GM12878 (cell line): ENCODE measurements at regions not wholly inside any gene's neighbourhood (a gene's known extent, or its start where the extent isn't known, plus 50 kb on each side); places are given as distances from the start of the nearest gene placed in this dataset.
A peak's percentile ranks its signal among the peaks of the same experiment; 100 is the strongest.

Experiments
- ATAC-seq: fragments of 200-7000 bp; cut with Tn5 transposase; 3 replicates; pipeline ENCODE4 v1.9.1; 2020; ENCODE audit warnings: mild to moderate bottlenecking, moderate library complexity
- BruUV-seq: library from RNA; stranded (reverse); fragments of 400-500 nt; replicated peaks from 2 replicates; lab custom pipeline; 2021; lab: Mats Ljungman, UMichigan
- CTCF ChIA-PET: fragments of 300-600 bp; sonication (Branson Sonifier 250); formaldehyde crosslinking; extraction: SDS; loops from one replicate; lab custom pipeline; 2021; ENCODE audit warnings: inconsistent platforms; lab: Yijun Ruan, JAX
- POLR2A ChIA-PET: fragments of 350-600 bp; formaldehyde crosslinking; extraction: SDS; loops from one replicate; lab custom pipeline; 2021; ENCODE audit warnings: inconsistent platforms; lab: Charles Lee
- RAD21 ChIA-PET: fragments of 300-600 bp; sonication (Branson Sonifier 250); formaldehyde crosslinking; loops from one replicate; lab custom pipeline; 2023; ENCODE audit warnings: antibody characterized with exemption; ENCODE audit not compliant: unreplicated experiment; lab: Charles Lee
- SMC1A ChIA-PET: fragments of 300-600 bp; sonication (Branson Sonifier 250); formaldehyde crosslinking; loops from one replicate; lab custom pipeline; 2023; ENCODE audit not compliant: unreplicated experiment, uncharacterized antibody; lab: Charles Lee
- DNase-seq: peaks from one replicate; pipeline ENCODE4 v3.0.0-alpha.2; 2011; ENCODE audit warnings: low read depth, low spot score
- FAIRE-seq: peaks from 3 replicates; lab custom pipeline; 2011; peaks lifted over from hg19 to GRCh38; lab: Jason Lieb, UNC
- H2AFZ ChIP-seq: 2 replicates; pipeline ENCODE4 v1.6.0; 2011; ENCODE audit warnings: low read depth, low read length, control low read depth; ENCODE audit not compliant: control insufficient read depth
- H3K27ac ChIP-seq: 2 replicates; pipeline ENCODE4 v1.5.1; 2011; ENCODE audit warnings: control low read depth; ENCODE audit not compliant: control insufficient read depth, insufficient read depth
- H3K27me3 ChIP-seq, 2 experiments: replicated peaks in 1 of 2; 2 replicates each; pipeline versions ENCODE4 v1.6.0 to v1.6.1; 2011; ENCODE audit warnings: low read length in 1 of 2; ENCODE audit not compliant: control insufficient read depth in 2 of 2, insufficient read depth in 2 of 2
- H3K36me3 ChIP-seq, 2 experiments: 2 replicates each; pipeline ENCODE4 v1.5.1; 2011; ENCODE audit warnings: low read length in 1 of 2; ENCODE audit not compliant: control insufficient read depth in 2 of 2, insufficient read depth in 2 of 2
- H3K4me1 ChIP-seq: 2 replicates; pipeline ENCODE4 v1.6.1; 2011; ENCODE audit warnings: mild to moderate bottlenecking, low read length, moderate library complexity, mixed read lengths; ENCODE audit not compliant: control insufficient read depth, insufficient read depth
- H3K4me2 ChIP-seq: 2 replicates; pipeline ENCODE4 v1.6.0; 2011; ENCODE audit warnings: control low read depth; ENCODE audit not compliant: control insufficient read depth, insufficient read depth
- H3K4me3 ChIP-seq: fragments of 200-600 bp; sonication (generic); 2 replicates; pipeline ENCODE4 v1.5.1; 2016
- H3K79me2 ChIP-seq: 2 replicates; pipeline ENCODE4 v1.6.0; 2011; ENCODE audit warnings: low read length; ENCODE audit not compliant: control insufficient read depth, insufficient read depth
- H3K9ac ChIP-seq: 2 replicates; pipeline ENCODE4 v1.8.0; 2011; ENCODE audit warnings: low read length, control low read depth, mixed read lengths; ENCODE audit not compliant: control insufficient read depth, insufficient read depth
- H3K9me3 ChIP-seq: replicated peaks from 3 replicates; pipeline ENCODE4 v1.5.1; 2011; ENCODE audit warnings: mild to moderate bottlenecking, low read length; ENCODE audit not compliant: control insufficient read depth, insufficient read depth
- H4K20me1 ChIP-seq: 2 replicates; pipeline ENCODE4 v1.6.0; 2011; ENCODE audit not compliant: control insufficient read depth, insufficient read depth
- BHLHE40 ChIP-seq, 2 experiments: fragments of 450-650 bp in 1 of 2; IDR thresholded peaks; 2 replicates each; pipeline ENCODE4 v1.6.1; 2011 to 2017; ENCODE audit warnings: low read depth in 2 of 2, borderline replicate concordance in 1 of 2, improper control_type of control experiment in 1 of 2, low read length in 1 of 2, mild to moderate bottlenecking in 1 of 2
- HDAC6 ChIP-seq: fragments of 200-600 bp; sonication (generic); IDR thresholded peaks from one replicate; pipeline ENCODE4 v1.8.0; 2017; ENCODE audit warnings: antibody characterized with exemption; ENCODE audit not compliant: unreplicated experiment
- POLR2A ChIP-seq: IDR thresholded peaks from 2 replicates; pipeline ENCODE4 v1.6.1; 2011; ENCODE audit warnings: low read depth, mild to moderate bottlenecking, low read length
- RAD21 ChIP-seq: IDR thresholded peaks from 2 replicates; pipeline ENCODE4 v1.6.1; 2011; ENCODE audit warnings: mild to moderate bottlenecking, low read depth, low read length, moderate library complexity; ENCODE audit not compliant: insufficient read depth
- SUZ12 ChIP-seq: fragments of 200-600 bp; sonication (generic); IDR thresholded peaks from one replicate; pipeline ENCODE4 v1.6.1; 2018; ENCODE audit warnings: antibody characterized with exemption, mild to moderate bottlenecking; ENCODE audit not compliant: unreplicated experiment
- YY1 ChIP-seq: IDR thresholded peaks from 2 replicates; pipeline ENCODE4 v1.6.1; 2011; ENCODE audit warnings: low read depth, mild to moderate bottlenecking, low read length
- WGBS: methylation state at CpG from one replicate; pipeline ENCODE4 v1.1.6; 2016; ENCODE audit warnings: low lambda C conversion rate; ENCODE audit not compliant: insufficient replicate concordance, insufficient coverage; ENCODE audit errors: missing lambda C conversion rate; 5-methylcytosine and 5-hydroxymethylcytosine counted together
- in situ Hi-C: fragments of 300-500 bp; cut with MboI; formaldehyde crosslinking; loops from 9 replicates; pipeline ENCODE4 v1.14.3; 2018; ENCODE audit warnings: mixed read lengths
- intact Hi-C: fragments of 100-400 bp; cut with micrococcal nuclease; formaldehyde crosslinking; loops from one replicate; pipeline ENCODE4 v1.14.2; 2022; ENCODE audit not compliant: unreplicated experiment
- TF ChIP-seq, protein P1 (sequence below): IDR thresholded peaks from 2 replicates; pipeline ENCODE4 v1.6.1; 2011; ENCODE audit warnings: low read depth, mild to moderate bottlenecking, low read length, moderate library complexity, borderline replicate concordance; ENCODE audit errors: extremely low read depth
- TF ChIP-seq, protein P2 (sequence below): IDR thresholded peaks from 2 replicates; pipeline ENCODE4 v1.6.1; 2011; ENCODE audit warnings: borderline replicate concordance, low read depth, mild to moderate bottlenecking, moderate library complexity, mixed read lengths, low read length; ENCODE audit not compliant: insufficient read depth; ENCODE audit errors: extremely low read length

DNA sequence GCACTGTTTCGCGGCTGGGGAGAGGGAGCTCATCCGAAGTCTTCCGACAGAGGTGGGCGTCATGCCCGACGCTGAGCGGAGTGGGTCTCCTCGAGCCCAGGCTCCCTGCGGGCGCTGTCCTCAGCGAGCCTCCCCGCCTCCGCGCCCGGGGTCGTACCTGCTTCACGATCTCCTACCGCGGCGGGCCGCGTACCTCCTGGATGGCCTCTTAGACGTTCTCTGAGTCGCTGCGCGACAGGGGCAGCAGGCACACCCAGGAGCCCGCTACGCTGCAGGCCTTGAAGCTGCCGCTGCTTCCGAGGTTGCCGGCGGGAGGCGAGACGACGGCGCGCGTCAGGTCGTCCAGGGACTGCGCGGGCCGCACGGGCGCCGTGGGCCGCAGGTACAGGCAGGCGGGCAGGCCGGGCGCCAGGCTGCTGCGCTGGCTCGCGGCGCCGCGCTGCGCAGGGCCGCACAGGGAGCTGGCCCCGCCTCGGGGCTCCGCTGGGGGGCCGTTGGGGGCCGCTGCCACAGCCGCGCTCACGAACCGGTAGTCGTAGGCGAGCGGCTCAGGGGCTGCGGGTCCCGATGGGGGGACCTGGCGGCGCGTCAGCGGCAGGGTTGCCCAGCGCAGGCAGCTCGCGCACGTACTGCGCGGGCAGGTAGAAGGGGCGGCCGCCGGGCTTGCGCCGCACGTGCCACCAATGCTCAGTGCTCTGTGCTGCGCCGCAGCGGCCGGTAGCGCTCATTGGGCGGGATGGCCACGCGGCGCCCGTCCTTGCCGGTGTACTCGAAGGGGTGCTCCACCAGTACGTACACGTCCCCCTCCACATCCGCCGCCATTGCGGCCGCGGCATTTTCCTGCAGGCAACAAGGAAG lies 116.4 kb upstream of the SMURF2 start:
- Histone ChIP-seq H3K4me2 (peak overlapping the region; percentile 80), H3K36me3 (no peaks in the 10 kb centered on the region), H3K27me3 (peaks cover 7 to 12% of the 10 kb centered on the region in 2 experiments; a peak in 3 of 4 replicates), H3K4me3 (peak overlapping the region; percentile 17; the same call in 1 of the 2 replicates), H3K27ac (no peak overlapping the region), H3K9me3 (no peaks in the 10 kb centered on the region; the same call in 2 of the 3 replicates), H4K20me1 (no peaks in the 10 kb centered on the region), H3K4me1 (peaks cover 23% of the 10 kb centered on the region), H3K79me2 (no peaks in the 10 kb centered on the region), H3K9ac (no peak overlapping the region), H2AFZ (no peak overlapping the region)
- no TSS peak for BruUV-seq
- intact Hi-C loops (no loop called here), in situ Hi-C loops (loop anchor here (10.0 kb wide), 1 partner anchor 166 kb away; no protein-coding TSS in a partner anchor)
- ChIA-PET CTCF (interaction anchor here (0.6 to 2.4 kb wide), 7 partner anchors 9 to 377 kb away, joined by 3 to 15 read pairs (median 3); no protein-coding TSS in a partner anchor), POLR2A (interaction anchor here (0.7 to 1.2 kb wide), 2 partner anchors 59 to 243 kb away, joined by 3 to 6 read pairs; no protein-coding TSS in a partner anchor), SMC1A (interaction anchor here (0.7 kb wide), 1 partner anchor 160 kb away, joined by 3 read pairs; no protein-coding TSS in a partner anchor), RAD21 (interaction anchor here (0.6 to 2.1 kb wide), 6 partner anchors 9 to 578 kb away, joined by 3 to 7 read pairs (median 3); no protein-coding TSS in a partner anchor)
- DNase-seq (no peak), ATAC-seq (no peak), FAIRE-seq (no peak)
- peak; percentile 61 for TF ChIP-seq SUZ12
- TF ChIP-seq HDAC6: peak; percentile 14
- TF ChIP-seq BHLHE40 (IDR thresholded peaks at IDR 0.05; ENCODE audit: borderline replicate concordance in 1 of 2, low read depth in 2 of 2, low read length in 1 of 2): peak in 1 of 2 experiments; percentile 74; a peak in 2 of 4 replicates
- TF ChIP-seq, protein P1, sequence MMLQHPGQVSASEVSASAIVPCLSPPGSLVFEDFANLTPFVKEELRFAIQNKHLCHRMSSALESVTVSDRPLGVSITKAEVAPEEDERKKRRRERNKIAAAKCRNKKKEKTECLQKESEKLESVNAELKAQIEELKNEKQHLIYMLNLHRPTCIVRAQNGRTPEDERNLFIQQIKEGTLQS: no peak
- TF ChIP-seq POLR2A: peak; percentile 53
- peak; percentile 44 for TF ChIP-seq YY1
- no peak for TF ChIP-seq RAD21
- TF ChIP-seq, protein P2, sequence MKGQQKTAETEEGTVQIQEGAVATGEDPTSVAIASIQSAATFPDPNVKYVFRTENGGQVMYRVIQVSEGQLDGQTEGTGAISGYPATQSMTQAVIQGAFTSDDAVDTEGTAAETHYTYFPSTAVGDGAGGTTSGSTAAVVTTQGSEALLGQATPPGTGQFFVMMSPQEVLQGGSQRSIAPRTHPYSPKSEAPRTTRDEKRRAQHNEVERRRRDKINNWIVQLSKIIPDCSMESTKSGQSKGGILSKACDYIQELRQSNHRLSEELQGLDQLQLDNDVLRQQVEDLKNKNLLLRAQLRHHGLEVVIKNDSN: peak; percentile 6
- 59% methylated on average over 77 of the region's 107 CpGs for WGBS
